Esophagus muscularis mucosa (tissue), 4 donors: ENCODE measurements at regions not wholly inside any gene's neighbourhood (a gene's known extent, or its start where the extent isn't known, plus 50 kb on each side); places are given as distances from the start of the nearest gene placed in this dataset.

Experiments used
- EP300 ChIP-seq: sonication (generic); formaldehyde crosslinking; IDR thresholded peaks from one replicate; pipeline ENCODE4 v1.6.1; 2017; ENCODE audit warnings: antibody characterized with exemption
- POLR2A ChIP-seq: fragments of 450-650 bp; IDR thresholded peaks from one replicate; pipeline ENCODE4 v1.6.1; 2017; ENCODE audit warnings: antibody characterized with exemption, moderate library complexity, mild to moderate bottlenecking, low read depth
- POLR2AphosphoS5 ChIP-seq, 2 donors: sonication (generic); formaldehyde crosslinking; IDR thresholded peaks; one replicate each; pipeline ENCODE4 v1.6.1; 2017; ENCODE audit warnings: antibody characterized with exemption in 2 of 2
- TF ChIP-seq, protein P1 (sequence below), 3 experiments: fragments of 200-600 bp in 2 of 3; fragments of 450-650 bp in 1 of 3; sonication (generic) in 2 of 3; IDR thresholded peaks; one replicate each; pipeline ENCODE4 v1.5.1; 2017 to 2019; ENCODE audit warnings: antibody characterized with exemption in 3 of 3, mild to moderate bottlenecking in 2 of 3, moderate library complexity in 1 of 3

DNA sequence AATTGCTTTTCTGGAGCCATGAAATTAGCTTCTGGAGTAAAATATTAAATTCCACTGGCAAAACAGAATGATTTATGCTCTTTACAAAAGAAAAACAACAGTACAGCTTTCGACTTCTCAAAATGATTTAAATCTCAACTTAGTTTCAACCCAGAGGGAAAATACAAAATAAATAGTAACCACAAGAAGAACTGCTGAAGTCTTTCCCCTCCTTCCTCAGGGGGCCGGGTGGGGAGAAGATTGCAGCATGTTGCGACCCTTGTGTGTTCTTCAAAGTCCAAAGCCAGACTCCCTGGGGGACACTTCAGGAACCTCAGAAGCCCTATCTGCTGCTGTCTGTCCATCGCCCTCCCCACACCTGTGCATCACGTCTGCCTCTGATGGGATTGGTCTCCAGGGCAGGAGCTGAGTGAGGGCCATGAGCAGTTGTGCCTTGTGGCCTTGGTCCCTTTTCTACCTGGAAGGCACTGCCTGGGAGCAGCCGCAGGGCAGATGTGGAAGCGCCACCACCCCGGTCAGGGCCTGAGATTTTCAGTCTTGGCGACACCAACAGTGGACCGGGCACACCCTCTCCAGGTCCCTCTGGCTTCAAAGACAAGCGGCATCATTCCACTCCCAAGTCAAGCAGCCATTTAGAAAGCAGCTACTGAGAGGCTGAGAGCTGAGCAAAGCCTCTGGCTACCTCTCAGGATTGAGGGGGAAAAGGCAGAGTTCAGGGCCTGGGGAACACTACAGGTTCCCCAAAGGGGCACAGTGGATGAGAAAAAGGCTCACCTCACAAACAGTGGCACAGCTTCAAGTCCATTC lies 210.1 kb upstream of the RAB6C start:
- no peak for TF ChIP-seq POLR2A
- TF ChIP-seq, protein P1, sequence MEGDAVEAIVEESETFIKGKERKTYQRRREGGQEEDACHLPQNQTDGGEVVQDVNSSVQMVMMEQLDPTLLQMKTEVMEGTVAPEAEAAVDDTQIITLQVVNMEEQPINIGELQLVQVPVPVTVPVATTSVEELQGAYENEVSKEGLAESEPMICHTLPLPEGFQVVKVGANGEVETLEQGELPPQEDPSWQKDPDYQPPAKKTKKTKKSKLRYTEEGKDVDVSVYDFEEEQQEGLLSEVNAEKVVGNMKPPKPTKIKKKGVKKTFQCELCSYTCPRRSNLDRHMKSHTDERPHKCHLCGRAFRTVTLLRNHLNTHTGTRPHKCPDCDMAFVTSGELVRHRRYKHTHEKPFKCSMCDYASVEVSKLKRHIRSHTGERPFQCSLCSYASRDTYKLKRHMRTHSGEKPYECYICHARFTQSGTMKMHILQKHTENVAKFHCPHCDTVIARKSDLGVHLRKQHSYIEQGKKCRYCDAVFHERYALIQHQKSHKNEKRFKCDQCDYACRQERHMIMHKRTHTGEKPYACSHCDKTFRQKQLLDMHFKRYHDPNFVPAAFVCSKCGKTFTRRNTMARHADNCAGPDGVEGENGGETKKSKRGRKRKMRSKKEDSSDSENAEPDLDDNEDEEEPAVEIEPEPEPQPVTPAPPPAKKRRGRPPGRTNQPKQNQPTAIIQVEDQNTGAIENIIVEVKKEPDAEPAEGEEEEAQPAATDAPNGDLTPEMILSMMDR (IDR thresholded peaks at IDR 0.05): no peak
- no peak for TF ChIP-seq POLR2AphosphoS5 (IDR thresholded peaks at IDR 0.05)
- TF ChIP-seq EP300: no peak
